GM12872 (cell line): ENCODE measurements at regions not wholly inside any gene's neighbourhood (a gene's known extent, or its start where the extent isn't known, plus 50 kb on each side); places are given as distances from the start of the nearest gene placed in this dataset.

Experiments used
- CTCF ChIP-seq: IDR thresholded peaks from 3 replicates; pipeline ENCODE4 v1.5.1; 2011; ENCODE audit warnings: low read depth, mild to moderate bottlenecking, low read length, moderate library complexity; ENCODE audit not compliant: insufficient read depth

- no peak for TF ChIP-seq CTCF
These were observed 174.8 kb upstream of the OR13F1 start for GRCh38 chr9:104329245-104329644.

GRCh38 chr9:104330841-104331240 is 173.2 kb upstream of the OR13F1 start:
- no peak for TF ChIP-seq CTCF

GRCh38 chr9:104334549-104334948 is 169.5 kb upstream of the OR13F1 start:
- no peak for TF ChIP-seq CTCF

- no peak for TF ChIP-seq CTCF
These were observed 164.4 kb upstream of the OR13F1 start for GRCh38 chr9:104339692-104340091.

GRCh38 chr9:104342552-104342951 is 161.5 kb upstream of the OR13F1 start:
- TF ChIP-seq CTCF = no peak

- TF ChIP-seq CTCF = no peak
These were observed 159.0 kb upstream of the OR13F1 start for GRCh38 chr9:104345061-104345460.

GRCh38 chr9:104350541-104350940 is 153.5 kb upstream of the OR13F1 start:
- TF ChIP-seq CTCF = no peak

- no peak for TF ChIP-seq CTCF
These were observed 152.3 kb upstream of the OR13F1 start for GRCh38 chr9:104351726-104352125.
